C4-2B (cell line): ENCODE measurements at regions not wholly inside any gene's neighbourhood (a gene's known extent, or its start where the extent isn't known, plus 50 kb on each side); places are given as distances from the start of the nearest gene placed in this dataset.

ENCODE experiments used
- H3K27ac ChIP-seq: fragments of 450-650 bp; 2 replicates; pipeline ENCODE4 v1.5.1; 2017
- ZFX ChIP-seq: fragments of 450-650 bp; IDR thresholded peaks from 2 replicates; pipeline ENCODE4 v1.6.1; 2017
- TF ChIP-seq, protein P1 (sequence below): fragments of 450-650 bp; conservative IDR thresholded peaks from 2 replicates; pipeline ENCODE4 v1.5.1; 2017; ENCODE audit warnings: mild to moderate bottlenecking

GRCh38 chr6:9463311-9463710 lies 951.6 kb downstream of the TFAP2A start:
- no peak overlapping the region for H3K27ac ChIP-seq
- TF ChIP-seq, protein P1, sequence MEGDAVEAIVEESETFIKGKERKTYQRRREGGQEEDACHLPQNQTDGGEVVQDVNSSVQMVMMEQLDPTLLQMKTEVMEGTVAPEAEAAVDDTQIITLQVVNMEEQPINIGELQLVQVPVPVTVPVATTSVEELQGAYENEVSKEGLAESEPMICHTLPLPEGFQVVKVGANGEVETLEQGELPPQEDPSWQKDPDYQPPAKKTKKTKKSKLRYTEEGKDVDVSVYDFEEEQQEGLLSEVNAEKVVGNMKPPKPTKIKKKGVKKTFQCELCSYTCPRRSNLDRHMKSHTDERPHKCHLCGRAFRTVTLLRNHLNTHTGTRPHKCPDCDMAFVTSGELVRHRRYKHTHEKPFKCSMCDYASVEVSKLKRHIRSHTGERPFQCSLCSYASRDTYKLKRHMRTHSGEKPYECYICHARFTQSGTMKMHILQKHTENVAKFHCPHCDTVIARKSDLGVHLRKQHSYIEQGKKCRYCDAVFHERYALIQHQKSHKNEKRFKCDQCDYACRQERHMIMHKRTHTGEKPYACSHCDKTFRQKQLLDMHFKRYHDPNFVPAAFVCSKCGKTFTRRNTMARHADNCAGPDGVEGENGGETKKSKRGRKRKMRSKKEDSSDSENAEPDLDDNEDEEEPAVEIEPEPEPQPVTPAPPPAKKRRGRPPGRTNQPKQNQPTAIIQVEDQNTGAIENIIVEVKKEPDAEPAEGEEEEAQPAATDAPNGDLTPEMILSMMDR: no peak
- TF ChIP-seq ZFX: no peak

- no peak for TF ChIP-seq ZFX
- TF ChIP-seq, protein P1: no peak
- no peak overlapping the region for H3K27ac ChIP-seq
Observed at GRCh38 chr6:9461188-9461587, 953.7 kb downstream of the TFAP2A start.

DNA sequence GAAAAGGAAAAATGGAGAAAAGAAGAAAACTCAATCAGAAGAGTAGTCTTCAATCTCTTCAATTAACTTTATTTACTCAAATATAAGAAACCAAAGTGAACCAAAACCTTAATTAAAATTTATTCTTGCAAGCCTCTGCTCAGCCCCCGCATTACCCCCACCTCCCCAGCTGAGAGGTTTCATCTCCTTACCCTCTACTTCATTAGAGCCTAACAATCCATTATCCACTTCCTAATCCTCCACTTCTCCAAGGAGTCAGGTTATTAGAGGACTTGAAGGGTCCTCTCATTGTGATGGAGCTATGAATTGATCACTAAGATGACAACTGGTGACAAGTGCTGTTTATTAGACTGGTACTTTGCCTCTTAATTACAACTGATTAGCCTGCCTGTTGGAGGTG lies 956.5 kb downstream of the TFAP2A start:
- TF ChIP-seq, protein P1: no peak
- TF ChIP-seq ZFX: no peak
- H3K27ac ChIP-seq: no peak overlapping the region

GRCh38 chr6:9455864-9456658 lies 958.8 kb downstream of the TFAP2A start:
- H3K27ac ChIP-seq: no peak overlapping the region
- TF ChIP-seq, protein P1: no peak
- TF ChIP-seq ZFX: no peak

GRCh38 chr6:9439621-9440330 lies 975.1 kb downstream of the TFAP2A start:
- no peak for TF ChIP-seq ZFX
- TF ChIP-seq, protein P1: no peak
- H3K27ac ChIP-seq: no peak overlapping the region

GRCh38 chr6:9437836-9438235 lies 977.0 kb downstream of the TFAP2A start:
- no peak for TF ChIP-seq ZFX
- TF ChIP-seq, protein P1: no peak
- H3K27ac ChIP-seq: no peak overlapping the region

GRCh38 chr6:9435281-9435680 lies 979.6 kb downstream of the TFAP2A start:
- TF ChIP-seq ZFX: no peak
- no peak overlapping the region for H3K27ac ChIP-seq
